Renal cortex interstitium (tissue), 11 donors: ENCODE measurements at regions not wholly inside any gene's neighbourhood (a gene's known extent, or its start where the extent isn't known, plus 50 kb on each side); places are given as distances from the start of the nearest gene placed in this dataset.
"Not testable (repeated sequence)": the region's sequence is repeated elsewhere in the genome, so short reads cannot be mapped to it uniquely, and the experiment has no call there.

ENCODE experiments used
- DNase-seq, 11 donors: peaks; one replicate each; pipeline ENCODE4 v3.0.0-alpha.2; 2013; ENCODE audit warnings: low read depth in 9 of 11, low spot score in 4 of 11; ENCODE audit errors: extremely low read depth in 1 of 11

DNA sequence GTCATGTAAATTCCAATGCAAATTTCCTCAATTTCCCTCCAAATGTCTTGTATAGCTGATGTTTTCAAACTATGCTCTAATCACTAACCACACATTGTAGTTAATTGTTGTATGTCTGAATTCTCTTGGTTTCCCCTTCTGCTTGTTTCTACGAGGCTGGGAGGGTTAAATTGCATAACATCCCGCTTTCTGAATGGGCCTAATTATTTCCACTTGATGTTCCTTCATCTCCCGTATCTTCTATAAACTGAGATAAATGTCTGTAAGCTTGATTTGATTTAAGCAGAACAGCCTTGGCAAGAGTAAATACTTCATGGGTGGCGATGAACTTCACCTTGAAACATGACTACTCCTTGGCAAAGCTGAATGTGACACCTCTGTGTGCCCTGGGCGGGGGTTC is 72.2 kb downstream of the SERINC2 start:
- DNase-seq: no peak

DNA sequence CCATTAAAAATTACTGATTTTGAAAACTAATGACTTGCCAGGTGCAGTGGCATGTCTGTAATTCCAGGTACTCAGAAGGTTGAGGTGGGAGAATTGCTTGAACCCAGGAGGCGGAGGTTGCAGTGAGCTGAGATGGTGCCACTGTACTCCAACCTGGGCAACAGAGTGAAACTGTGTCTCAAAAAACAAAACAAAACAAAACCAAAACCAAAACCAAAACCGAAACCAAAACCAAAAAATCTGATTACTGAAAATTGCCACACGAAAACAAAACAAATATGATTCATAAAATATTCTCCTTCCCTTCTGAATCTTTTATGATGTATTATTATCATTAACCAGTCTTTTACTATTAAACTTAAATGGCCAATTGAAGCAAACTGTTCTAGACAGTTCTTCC is 74.1 kb downstream of the SERINC2 start:
- no peak for DNase-seq

DNA sequence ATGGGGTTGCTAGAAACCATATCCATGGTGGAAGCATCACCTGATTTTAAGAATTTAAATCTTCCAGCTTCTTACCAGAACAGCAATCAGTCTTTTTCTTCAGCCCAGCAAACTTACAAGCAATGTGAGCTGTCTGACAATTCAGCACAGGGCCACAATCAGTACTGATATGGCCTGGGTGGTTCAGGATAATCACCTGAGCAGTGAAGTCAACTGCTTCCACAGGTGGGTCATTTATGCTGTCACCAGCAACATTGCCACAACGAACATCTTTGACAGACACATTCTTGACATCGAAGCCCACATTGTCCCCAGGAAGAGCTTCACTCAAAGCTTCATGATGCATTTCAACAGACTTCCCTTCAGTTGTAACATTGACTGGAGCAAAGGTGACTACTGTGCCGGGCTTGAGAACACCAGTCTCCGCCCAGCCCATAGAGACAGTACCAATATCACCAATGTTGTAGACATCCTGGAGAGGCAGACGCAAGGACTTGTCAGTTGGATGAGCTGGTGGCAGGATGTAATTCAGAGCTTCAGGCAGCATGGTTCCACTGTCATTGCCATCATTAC is 74.8 kb downstream of the SERINC2 start:
- no peak for DNase-seq

DNA sequence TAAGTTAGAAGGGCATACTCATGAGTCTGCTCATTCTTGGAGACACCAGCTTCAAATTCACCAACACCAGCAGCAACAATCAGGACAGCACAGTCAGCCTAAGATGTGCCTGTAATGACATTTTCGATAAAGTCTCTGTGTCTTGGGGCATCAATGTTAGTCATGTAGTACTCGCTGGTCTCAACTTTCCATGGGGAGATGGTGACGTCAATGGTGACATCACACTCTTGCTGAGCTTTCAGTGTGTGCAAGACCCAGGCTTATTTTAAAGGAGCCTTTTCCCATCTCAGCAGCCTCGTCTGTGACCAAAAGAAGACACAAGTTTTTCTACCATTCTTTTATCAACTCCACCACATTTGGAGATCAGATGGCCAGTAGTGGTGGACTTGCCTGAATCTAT is 75.5 kb downstream of the SERINC2 start:
- no peak for DNase-seq

DNA sequence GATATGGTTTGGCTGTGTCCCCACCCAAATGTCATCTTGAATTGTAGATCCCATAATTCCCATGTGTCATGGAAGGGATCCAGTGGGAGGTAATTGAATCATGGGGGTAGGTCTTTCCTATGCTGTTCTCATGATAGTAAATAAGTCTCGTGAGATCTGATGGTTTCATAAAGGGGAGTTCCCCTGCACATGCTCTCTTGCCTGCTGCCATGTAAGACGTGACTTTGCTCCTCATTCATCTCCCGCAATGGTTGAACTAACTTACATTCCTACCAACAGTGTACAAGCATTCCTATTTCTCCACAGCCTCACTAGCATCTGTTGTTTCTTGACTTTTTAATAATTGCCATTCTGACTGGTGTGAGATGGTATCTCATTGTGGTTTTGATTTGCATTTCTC is 76.6 kb downstream of the SERINC2 start:
- DNase-seq: not testable (repeated sequence)

DNA sequence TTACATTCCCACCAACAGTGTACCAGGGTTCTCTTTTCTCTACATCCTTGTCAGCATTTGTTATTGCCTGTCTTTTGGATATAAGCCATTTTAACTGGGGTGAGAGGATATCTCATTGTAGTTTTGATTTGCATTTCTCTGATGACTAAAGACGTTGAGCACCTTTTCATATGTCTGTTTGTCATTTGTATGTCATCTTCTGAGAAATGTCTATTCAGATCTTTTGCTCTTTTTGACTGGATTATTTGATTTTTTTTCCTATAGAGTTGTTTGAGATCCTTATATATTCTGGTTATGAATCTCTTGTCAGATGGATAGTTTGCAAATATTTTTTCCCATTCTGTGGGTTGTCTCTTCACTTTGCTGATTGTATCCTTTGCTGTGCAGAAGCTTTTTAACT is 77.6 kb downstream of the SERINC2 start:
- DNase-seq: not testable (repeated sequence)

DNA sequence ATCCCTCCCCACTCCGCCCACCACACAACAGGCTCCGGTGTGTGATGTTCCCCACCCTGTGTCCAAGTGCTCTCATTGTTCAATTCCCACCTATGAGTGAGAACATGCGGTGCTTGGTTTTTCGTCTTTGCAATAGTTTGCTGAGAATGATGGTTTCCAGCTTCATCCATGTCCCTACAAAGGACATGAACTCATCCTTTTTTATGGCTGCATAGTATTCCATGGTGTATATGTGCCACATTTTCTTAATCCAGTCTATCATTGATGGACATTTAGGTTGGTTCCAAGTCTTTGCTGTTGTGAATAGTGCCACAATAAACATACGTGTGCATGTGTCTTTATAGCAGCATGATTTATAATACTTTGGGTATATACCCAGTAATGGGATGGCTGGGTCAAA is 81.0 kb upstream of the TINAGL1 start:
- not testable (repeated sequence) for DNase-seq

DNA sequence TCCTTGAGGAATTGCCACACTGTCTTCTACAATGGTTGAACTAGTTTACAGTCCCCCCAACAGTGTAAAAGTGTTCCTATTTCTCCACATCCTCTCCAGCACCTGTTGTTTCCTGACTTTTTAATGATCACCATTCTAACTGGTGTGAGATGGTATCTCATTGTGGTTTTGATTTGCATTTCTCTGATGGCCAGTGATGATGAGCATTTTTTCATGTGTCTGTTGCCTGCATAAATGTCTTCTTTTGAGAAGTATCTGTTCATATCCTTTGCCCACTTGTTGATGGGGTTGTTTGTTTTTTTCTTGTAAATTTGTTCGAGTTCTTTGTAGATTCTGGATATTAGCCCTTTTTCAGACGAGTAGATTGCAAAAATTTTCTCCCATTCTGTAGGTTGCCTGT is 80.5 kb upstream of the TINAGL1 start:
- not testable (repeated sequence) for DNase-seq

DNA sequence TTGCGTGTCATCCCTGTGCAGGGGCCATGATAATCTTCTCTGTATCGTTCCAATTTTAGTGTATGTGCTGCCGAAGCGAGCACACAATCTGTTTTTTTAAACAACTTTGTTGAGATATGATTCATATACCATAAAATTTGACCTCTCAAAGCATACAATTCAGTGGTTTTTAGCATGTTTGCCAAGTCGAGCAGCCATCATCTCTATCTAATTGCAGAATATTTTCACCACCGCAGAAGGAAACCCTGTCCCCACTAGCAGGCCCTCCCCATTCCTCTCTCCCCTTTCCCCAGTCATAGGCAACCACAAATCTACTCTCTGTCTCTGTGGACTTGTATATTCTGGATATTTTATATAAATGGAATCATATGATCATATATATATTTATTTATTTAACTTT is 78.7 kb upstream of the TINAGL1 start:
- DNase-seq: no peak

DNA sequence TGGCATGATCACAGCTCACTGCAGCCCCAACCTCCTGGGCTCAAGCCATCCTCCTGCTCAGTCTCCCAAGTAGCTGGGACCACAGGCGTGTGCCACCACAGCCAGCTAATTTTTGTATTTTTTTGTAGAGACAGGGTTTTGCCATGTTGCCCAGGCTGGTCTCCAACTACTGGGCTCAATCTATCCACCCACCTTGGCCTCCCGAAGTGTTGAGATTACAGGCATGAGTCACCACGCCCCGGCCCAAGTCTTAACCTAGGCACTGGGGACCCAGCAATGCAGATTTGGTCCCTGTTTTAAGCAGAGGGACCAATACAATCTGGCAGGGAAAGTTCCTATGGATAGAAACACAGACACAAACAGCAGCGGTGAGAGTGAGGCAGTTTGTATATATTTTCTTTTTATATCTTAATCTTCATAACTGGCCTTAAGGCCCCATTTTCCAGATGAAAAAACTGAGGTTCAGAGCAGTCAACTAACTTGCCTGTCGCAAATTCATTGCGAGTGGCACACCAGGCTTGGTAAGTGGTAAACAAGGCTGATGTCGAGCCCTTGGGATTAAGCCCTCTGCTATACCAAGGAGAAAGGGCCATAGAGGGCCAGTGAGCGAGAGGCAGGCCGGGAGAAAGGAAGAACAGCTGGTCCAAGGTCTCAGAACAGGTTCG is 77.8 kb upstream of the TINAGL1 start:
- no peak for DNase-seq

DNA sequence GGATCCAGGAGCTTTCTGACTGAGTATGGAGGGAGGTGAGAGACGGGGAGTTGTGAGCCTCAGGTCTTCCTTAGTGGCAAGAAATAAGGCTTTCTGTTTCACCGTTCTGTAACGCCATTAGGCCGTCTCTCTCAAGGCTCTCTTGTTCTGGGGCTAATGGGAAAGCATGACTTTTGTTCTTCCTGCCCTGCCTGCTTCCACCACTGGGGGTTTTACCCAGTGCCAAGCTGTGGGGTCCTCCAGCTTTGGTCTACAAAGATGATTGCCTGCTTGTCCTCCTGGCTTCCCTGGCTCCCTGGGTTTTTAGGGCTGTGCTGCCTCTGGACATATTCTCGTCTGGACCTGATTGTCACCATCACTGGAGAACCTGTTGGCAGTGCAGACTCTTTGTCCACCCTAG is 74.8 kb upstream of the TINAGL1 start:
- no peak for DNase-seq

DNA sequence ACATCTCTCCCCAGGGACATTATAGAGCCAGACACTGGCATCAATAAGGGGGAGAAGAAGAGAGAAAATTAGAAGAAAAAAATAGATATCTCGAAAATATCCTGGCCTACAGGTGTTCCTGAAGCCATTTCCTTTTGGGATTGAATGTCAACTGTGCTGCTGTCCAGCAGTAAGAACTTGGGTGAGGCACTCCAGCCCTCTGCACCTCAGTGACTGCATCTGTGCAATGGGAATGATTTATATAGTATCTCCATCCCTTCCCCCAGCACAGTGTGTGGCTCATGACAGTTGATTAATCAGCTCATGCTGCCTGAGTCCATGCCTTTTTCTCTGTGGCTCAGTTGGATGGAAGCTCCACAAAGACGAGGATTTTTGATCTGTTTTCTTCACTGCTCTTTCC is 74.1 kb upstream of the TINAGL1 start:
- DNase-seq: no peak

DNA sequence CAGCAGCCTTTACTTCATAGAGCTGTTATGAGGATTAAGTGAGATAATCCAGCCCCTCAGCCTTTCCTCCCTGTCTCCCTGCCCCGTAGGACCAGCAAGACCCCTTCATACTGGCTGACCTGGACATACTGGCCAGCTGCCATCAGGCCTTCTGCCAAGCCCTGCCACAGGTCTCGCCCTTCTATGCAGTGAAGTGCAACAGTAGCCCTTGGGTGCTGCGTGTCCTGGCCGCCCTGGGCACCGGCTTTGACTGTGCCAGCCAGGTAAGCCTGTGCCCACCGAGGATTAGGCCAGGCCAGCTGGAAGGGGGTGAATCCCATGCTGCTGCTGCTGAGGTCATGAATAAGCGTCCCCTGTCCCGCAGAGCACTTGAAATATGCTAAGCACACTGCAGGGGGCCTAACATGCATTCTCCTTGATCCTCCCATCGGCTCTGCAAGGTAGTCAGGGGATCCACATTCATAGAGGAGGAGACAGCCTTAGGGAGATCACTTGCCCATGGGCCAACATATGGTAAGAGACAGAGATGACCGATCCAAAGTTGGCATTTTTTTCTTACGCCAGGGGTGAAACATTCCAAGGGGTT is 73.3 kb upstream of the TINAGL1 start:
- DNase-seq: no peak

DNA sequence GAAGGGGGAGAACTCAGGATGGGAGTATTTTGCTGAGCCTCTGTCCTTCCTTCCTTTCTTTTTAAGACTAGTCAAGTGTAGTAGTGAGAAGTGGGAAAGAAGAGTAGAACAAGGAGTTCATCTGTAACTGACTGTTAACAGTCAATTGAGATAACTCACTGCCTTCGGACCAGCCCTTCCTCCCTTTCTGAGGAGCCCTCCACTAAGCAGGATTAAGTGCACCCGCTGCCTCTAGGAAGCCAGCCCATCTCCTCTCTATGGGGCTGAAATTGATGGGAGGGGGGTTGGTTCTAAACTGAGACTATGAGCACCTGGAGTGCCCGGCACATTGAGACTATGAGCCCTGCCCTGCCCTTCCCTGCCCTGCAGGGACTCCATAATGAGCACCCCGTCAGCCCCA is 72.7 kb upstream of the TINAGL1 start:
- no peak for DNase-seq

DNA sequence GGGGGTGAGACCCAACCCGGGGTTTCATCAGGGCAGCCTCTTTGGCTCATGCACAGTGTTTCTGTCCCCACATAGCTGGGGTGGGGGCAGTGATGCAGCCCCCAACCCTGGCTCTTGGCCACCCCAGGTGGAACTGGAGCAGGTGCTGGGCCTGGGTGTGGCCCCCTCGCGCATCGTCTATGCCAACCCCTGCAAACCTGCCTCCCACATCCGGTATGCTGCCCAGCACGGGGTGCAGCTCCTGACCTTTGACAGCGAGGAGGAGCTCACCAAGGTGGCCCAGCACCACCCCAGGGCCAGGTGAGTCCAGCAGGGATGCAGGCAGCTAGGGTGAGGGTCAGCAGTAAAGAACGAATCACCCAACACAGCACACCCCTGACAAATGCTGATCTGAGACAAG is 72.3 kb upstream of the TINAGL1 start:
- no peak for DNase-seq

DNA sequence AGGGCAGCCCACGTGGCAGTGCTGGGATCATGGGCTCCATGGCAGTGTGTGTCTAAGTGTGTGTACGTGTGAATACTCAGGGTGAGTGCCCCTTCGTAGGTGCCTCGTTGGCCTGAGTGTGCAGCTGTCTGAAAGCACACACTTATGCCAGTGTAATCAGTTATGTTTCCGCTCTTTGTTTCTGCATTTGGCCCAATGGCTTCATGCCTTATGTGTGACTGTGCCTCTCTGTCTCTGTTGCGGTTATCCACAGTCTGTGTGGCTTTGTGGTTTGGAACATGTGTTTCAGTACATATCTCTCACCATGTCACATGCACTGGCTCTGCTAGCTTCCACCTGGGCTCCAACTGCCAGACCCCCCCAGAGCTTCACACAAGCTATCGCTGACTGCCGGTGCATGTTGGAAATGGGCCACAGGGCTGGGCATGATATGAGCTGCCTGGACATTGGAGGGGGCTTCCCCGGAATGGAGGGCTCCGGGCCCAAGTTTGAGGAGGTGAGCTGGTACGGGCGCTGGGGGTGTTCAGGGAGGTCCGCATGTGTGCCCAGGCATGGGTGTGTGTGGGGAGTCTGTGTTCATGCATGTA is 70.3 kb upstream of the TINAGL1 start:
- DNase-seq: no peak

DNA sequence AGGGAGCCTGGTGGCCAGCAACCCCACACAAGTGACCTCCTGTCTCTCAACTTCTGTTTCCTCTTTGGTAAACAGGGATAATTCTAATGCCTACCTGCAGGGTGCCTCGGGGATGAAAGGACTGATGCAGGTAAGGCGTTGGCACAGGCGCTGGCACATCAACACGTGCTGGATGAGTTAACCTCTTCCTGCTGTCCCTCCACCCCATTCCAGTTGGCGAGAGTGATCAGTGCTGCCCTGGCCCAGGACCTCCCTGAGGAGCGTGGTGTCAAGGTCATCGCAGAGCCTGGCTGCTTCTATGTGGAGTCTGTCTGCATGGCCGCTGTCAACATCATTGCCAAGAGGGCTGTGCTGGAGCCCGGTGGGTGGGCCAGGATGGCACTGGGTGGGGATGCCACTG is 69.1 kb upstream of the TINAGL1 start:
- DNase-seq: no peak

DNA sequence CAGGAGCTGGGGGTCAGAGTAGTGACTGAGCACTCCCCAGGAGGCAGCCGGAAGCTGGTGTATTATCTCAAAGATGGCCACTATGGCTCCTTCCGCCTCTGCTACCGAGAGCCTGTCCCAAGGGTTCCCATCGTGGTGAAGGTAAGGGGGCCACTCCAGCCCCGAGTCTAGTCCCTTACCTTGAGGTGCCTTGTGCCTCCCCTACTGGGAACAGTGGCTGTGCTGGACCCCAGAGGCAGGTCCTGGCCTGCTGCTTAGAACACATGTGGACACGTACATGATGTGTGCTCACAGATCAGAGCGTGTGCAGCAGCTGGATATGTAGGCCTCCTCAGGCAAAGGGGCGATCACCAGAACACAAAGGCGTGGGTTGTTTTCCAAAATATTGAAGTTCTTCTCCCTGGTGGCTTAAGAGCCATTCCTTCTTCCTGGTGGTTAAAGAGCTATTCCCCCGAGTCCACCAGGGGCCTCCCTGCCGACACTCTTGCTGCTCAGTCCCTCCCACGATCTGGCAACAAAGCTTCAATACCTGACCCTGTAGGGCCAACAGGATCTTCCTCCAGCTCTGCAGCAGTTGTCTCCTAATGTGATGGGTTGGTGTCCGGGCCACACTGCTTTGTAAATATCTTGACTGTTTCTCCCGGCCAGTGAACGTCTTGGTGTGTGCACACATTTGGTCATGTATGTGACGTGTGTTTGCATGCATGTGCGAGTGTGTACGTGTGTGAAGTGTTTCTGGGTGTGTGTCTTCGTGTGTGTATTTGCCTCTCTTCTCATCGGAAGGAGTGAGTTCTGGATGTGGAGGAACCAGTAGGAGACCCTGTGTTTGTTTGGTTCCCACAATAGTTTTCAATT is 68.4 kb upstream of the TINAGL1 start:
- DNase-seq: no peak

DNA sequence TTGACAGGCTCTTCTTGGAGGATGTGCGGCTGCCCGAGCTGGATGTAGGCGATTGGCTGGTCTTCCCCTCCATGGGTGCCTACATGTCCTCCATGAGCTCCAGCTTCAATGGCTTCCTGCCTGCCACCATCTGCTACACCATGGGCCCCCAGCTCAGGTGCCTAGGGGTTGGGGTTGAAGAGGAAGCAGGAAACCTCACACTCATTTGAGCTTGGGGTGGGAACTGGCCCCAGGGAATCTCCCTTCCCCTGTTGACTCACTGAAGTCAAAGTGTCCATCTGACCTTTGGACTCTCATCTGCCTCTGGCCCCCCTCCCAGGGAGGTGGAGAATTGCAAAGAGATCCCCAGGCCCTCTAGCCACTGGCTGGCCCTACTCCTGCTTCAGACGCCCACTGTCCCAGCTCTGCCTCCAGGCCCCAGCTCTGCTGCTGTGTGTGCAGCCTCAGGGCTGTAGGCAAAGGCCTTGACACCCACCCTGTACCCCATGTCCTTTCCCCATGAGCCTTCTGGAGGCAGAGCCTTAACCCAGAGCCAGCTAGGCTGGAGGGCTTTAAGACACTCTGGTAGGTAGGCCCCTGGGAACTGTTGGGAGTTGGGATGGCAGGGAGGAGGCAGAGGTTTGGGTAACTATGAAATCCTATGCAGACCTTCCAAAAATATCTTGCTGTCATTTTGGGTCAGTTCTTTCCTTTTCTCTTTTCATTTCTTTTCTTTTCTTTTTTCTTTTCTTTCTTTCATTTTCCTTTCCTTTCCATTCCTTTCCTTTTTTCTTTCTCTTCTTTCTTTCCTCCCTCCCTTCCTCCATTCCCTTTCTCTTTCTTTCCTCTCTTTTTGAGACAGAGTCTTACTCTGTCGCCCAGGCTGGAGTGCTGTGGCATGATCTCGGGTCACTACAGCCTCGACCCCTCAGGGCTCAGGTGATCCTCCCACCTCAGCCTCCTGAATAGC is 66.9 kb upstream of the TINAGL1 start:
- peak in 1 of 11 donors; percentile 8 for DNase-seq
